HUES6 (cell line): ENCODE measurements at regions not wholly inside any gene's neighbourhood (a gene's known extent, or its start where the extent isn't known, plus 50 kb on each side); places are given as distances from the start of the nearest gene placed in this dataset.
A peak's percentile ranks its signal among the peaks of the same experiment; 100 is the strongest.

Experiments
- H3K27ac ChIP-seq: 2 replicates; pipeline ENCODE4 v1.7.0; 2013; ENCODE audit warnings: low read depth, mild to moderate bottlenecking, low read length, inconsistent platforms
- H3K27me3 ChIP-seq: 2 replicates; pipeline ENCODE4 v1.6.1; 2013; ENCODE audit warnings: low read length; ENCODE audit not compliant: control insufficient read depth, insufficient read depth
- H3K36me3 ChIP-seq: 2 replicates; pipeline ENCODE4 v1.6.1; 2013; ENCODE audit warnings: low read length; ENCODE audit not compliant: control insufficient read depth, insufficient read depth
- H3K4me1 ChIP-seq: 2 replicates; pipeline ENCODE4 v1.6.1; 2013; ENCODE audit warnings: low read length; ENCODE audit not compliant: control insufficient read depth, insufficient read depth
- H3K4me3 ChIP-seq: 2 replicates; pipeline ENCODE4 v1.5.1; 2013; ENCODE audit warnings: low read depth, low read length
- H3K9ac ChIP-seq: one replicate; pipeline ENCODE4 v1.6.1; 2013; ENCODE audit warnings: mild to moderate bottlenecking, low read length
- H3K9me3 ChIP-seq: 2 replicates; pipeline ENCODE4 v1.6.1; 2013; ENCODE audit warnings: low read depth, low read length; ENCODE audit not compliant: control insufficient read depth, insufficient read depth

DNA sequence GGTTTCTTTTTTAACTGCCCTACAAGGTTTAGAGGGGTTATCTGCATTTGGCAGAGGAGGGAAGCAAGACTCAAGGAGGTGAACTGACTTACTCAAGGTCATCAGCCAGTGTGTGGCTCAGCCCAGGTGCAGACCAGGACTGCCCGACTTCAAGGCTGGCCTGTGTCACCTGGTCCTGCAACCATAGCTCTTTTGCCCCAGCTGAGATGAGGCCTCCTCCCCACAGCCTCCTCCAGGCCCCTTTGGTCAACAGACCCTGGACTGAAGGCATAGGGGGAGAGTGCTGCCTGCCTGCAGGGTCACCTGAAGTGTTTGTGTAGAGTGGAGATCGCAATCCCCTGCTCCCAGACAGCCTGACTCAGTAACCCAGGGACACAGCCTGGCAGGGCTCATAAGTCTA lies 168.5 kb upstream of the GLI2 start:
- Histone ChIP-seq H3K36me3 (no peaks in the 10 kb centered on the region), H3K27me3 (peaks cover 75% of the 10 kb centered on the region), H3K9ac (no peak overlapping the region), H3K4me3 (no peak overlapping the region), H3K27ac (no peak overlapping the region), H3K9me3 (no peaks in the 10 kb centered on the region), H3K4me1 (peaks cover 4% of the 10 kb centered on the region)

DNA sequence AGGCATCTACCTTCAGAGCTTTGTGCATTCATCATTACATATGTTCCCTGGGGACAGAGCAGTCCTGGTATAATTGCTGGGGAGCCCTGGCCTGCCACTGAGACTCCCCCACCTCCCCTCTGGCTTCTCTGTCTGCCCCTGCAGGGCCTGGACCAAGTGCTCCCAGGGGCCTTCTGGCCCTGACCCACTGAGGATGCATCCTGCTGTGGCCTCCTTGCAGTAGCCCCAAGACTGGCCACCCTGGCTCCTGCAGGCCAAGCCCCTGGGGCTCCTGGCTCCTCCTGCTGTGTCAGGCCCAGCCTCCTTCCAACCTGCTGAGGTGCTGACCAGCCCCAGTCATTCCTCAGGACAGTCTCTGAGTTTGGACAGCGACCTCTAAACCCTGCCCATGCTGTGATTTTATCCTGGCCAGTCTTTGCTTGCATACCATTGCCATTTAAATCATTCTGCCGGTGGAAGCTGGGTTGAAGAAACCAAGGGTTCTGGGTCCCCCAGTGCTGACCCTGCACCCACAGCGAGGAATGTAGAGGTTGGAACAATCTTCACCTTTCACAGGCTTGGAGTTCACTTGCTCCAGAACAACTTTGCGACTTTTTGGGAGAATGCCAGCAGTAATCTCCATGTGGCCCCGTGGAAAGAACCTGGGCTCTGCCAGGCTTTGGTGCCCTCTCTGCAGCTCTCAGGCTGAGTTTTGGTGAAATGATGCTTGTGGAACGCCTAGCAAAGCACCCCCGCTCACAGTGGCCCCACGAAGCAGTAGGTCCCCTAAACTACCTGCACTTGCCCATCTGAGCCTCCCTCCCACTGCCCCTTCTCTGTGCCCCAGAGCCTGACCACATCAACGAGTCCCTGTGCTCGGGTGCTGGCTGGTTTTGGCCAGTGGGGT lies 167.3 kb upstream of the GLI2 start:
- no peak overlapping the region for H3K27ac ChIP-seq
- peaks cover 4% of the 10 kb centered on the region for H3K4me1 ChIP-seq
- H3K9me3 ChIP-seq, result no peaks in the 10 kb centered on the region
- peaks cover 80% of the 10 kb centered on the region for H3K27me3 ChIP-seq
- H3K4me3 ChIP-seq, result no peak overlapping the region
- H3K9ac ChIP-seq, result no peak overlapping the region
- H3K36me3 ChIP-seq, result no peaks in the 10 kb centered on the region

DNA sequence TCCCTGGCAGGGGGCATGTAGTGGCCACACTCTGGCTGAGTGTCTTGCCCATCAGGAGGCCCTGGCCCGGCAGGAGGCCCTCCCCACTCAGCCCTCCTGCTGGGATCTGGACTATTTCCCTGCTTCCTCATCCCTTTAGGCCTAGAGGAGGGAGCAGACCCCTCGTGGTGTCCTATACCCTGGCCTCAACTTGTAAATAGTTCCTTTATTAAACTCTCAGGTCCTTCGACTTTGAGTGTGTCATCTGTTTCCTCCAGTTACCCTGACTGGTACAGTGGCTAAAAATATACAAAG lies 166.7 kb upstream of the GLI2 start:
- peaks cover 4% of the 10 kb centered on the region for H3K4me1 ChIP-seq
- no peak overlapping the region for H3K9ac ChIP-seq
- H3K9me3 ChIP-seq, result no peaks in the 10 kb centered on the region
- H3K36me3 ChIP-seq, result no peaks in the 10 kb centered on the region
- no peak overlapping the region for H3K4me3 ChIP-seq
- no peak overlapping the region for H3K27ac ChIP-seq
- H3K27me3 ChIP-seq, result peaks cover 80% of the 10 kb centered on the region

DNA sequence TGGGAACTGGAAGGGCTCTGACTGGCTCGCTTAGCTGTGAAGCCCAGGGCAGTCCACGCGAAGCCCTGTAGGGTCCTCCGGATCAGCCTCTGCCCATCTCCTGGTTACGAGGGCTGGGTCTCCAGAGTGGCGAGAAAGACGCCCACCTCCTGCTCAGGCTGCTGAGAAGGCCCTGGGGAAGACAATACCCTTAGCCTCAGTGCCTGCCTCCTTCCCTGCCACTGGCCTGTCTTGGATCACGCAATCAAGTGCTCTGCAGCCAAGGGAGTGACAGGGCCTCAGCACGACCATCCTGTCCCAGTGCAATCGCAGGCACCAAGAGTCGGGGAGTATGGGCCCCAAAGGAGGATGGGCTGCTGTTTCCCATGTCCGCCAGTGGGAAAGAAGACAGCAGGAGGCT lies 165.7 kb upstream of the GLI2 start:
- Histone ChIP-seq H3K4me3 (no peak overlapping the region), H3K4me1 (peaks cover 2% of the 10 kb centered on the region; the same call in 1 of the 2 replicates), H3K9me3 (no peaks in the 10 kb centered on the region), H3K27ac (no peak overlapping the region), H3K36me3 (no peaks in the 10 kb centered on the region), H3K27me3 (peaks cover 91% of the 10 kb centered on the region), H3K9ac (no peak overlapping the region)

DNA sequence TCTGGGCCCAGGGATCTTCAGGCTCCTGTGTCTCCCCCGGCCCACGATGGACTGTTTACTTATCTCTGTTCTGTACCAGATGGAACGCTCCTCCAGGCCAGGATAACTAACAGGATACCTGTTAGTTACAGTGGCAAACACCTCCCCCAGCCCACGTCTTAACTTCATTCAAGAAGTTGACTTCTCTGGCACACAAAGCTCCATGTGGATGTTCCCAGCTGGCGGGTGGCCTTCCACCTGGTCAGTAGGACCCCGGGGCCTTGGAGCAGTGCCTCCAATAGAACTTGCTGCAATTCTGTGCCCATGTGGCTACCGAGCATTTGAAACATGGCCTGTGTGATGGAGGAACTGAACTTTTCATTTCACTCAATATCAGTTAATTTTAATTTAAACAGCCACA lies 165.1 kb upstream of the GLI2 start:
- Histone ChIP-seq H3K27me3 (peaks cover 92% of the 10 kb centered on the region), H3K9ac (no peak overlapping the region), H3K4me3 (no peak overlapping the region), H3K36me3 (no peaks in the 10 kb centered on the region), H3K9me3 (no peaks in the 10 kb centered on the region), H3K4me1 (peaks cover 7% of the 10 kb centered on the region), H3K27ac (no peak overlapping the region)

DNA sequence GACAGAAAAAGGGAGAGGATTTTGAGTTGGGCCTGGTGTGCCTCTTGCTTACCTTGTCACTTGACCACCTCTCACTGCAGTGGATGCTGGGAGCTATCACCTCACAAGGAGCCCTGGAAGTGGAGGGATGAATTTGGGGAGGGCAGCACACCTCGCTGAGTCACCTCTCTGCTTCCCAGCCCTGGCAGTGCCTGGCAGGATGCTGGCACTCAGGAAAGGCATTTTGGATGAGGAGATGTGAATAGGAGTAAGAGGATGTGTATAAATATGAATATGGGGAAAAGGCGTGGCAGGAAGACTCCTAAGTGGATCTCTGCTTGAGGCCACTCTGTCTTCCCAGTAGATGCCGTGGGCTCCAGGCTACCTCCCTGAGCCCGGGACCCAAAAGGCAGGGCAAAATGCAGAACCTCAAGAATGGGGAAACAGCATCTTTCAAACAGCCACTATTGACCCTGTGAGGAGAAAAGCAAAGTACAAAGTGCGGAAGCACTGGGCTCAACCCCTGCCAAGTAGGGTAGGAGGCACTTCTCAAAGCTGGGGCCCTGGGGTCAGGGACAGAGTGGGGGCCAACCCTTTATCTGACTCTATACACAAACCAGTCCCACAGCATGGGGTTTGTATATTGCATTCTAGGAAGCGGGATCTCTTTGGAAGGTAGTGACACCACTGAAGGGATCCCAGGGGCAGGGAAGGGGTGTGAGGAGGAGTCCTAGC lies 164.5 kb upstream of the GLI2 start:
- Histone ChIP-seq H3K4me3 (no peak overlapping the region), H3K27ac (no peak overlapping the region), H3K9me3 (no peaks in the 10 kb centered on the region), H3K27me3 (peaks cover 93% of the 10 kb centered on the region), H3K36me3 (no peaks in the 10 kb centered on the region), H3K9ac (no peak overlapping the region), H3K4me1 (peaks cover 14% of the 10 kb centered on the region)

DNA sequence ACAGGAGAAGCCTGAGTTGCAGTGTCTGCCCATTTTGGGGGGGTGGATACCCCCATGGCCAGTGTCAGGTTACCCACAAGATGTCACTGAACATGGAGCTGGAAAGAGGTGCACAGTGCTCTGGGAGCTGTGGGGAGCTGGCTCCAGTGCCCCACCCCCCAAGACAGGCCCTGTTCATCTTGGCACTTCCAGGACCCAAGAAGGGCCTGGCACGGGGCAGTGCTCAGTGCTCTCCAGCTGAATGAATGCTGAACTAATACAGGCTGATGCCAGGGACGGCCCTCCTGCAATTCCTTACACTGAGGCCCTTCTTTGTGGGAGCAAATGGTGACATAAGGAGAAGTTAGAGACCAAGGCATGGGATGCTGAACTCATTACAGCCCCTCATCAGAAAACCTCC lies 163.4 kb upstream of the GLI2 start:
- Histone ChIP-seq H3K27ac (no peak overlapping the region), H3K4me3 (no peak overlapping the region), H3K4me1 (peaks cover 19% of the 10 kb centered on the region), H3K9ac (no peak overlapping the region), H3K9me3 (no peaks in the 10 kb centered on the region), H3K27me3 (peaks cover 93% of the 10 kb centered on the region), H3K36me3 (no peaks in the 10 kb centered on the region)

DNA sequence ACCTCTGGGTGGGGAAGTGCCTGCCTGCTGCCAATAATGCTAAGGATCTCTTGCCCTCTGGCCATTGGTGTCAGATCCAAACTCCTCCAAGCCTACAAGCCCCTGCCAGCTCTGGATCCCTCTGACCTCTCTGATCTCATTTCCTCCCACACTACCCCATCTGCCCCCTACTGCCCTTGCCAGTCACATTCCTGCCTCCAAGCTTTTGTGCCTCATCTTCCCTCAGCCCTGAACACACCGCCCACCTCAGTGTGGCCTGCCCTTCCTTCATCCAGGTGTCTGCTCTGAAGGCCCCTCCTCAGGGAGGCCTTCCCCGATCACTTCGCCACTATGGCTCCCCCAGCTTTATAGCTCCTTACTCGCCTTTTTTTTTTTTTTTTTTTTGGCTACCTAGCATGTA lies 161.0 kb upstream of the GLI2 start:
- peaks cover 21% of the 10 kb centered on the region for H3K4me1 ChIP-seq
- H3K36me3 ChIP-seq, result no peaks in the 10 kb centered on the region
- H3K27me3 ChIP-seq, result peaks cover 100% of the 10 kb centered on the region
- no peak overlapping the region for H3K27ac ChIP-seq
- H3K9me3 ChIP-seq, result no peaks in the 10 kb centered on the region
- no peak overlapping the region for H3K4me3 ChIP-seq
- H3K9ac ChIP-seq, result no peak overlapping the region

DNA sequence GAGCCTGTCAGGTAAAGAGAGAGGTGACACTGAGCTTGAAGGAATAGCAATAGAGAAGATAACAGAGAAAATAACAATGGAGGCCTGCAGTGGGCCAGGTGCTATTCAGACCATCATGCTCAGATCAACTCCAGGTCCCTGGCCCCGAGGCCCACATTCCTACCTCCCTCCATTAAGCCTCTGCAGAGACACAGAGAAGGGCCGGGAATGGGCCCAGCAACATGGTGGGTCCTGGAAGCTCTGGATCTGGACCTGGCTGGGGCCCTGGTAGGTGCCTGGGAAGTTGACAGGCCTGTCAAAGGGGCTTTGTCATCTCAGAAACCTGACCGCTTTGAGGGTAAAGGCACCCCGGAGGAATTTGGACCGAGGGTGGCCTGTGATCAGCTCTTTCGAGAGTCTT lies 159.7 kb upstream of the GLI2 start:
- H3K9ac ChIP-seq, result no peak overlapping the region
- peaks cover 21% of the 10 kb centered on the region for H3K4me1 ChIP-seq
- H3K9me3 ChIP-seq, result no peaks in the 10 kb centered on the region
- H3K36me3 ChIP-seq, result no peaks in the 10 kb centered on the region
- H3K27me3 ChIP-seq, result peaks cover 100% of the 10 kb centered on the region
- no peak overlapping the region for H3K27ac ChIP-seq
- H3K4me3 ChIP-seq, result no peak overlapping the region

DNA sequence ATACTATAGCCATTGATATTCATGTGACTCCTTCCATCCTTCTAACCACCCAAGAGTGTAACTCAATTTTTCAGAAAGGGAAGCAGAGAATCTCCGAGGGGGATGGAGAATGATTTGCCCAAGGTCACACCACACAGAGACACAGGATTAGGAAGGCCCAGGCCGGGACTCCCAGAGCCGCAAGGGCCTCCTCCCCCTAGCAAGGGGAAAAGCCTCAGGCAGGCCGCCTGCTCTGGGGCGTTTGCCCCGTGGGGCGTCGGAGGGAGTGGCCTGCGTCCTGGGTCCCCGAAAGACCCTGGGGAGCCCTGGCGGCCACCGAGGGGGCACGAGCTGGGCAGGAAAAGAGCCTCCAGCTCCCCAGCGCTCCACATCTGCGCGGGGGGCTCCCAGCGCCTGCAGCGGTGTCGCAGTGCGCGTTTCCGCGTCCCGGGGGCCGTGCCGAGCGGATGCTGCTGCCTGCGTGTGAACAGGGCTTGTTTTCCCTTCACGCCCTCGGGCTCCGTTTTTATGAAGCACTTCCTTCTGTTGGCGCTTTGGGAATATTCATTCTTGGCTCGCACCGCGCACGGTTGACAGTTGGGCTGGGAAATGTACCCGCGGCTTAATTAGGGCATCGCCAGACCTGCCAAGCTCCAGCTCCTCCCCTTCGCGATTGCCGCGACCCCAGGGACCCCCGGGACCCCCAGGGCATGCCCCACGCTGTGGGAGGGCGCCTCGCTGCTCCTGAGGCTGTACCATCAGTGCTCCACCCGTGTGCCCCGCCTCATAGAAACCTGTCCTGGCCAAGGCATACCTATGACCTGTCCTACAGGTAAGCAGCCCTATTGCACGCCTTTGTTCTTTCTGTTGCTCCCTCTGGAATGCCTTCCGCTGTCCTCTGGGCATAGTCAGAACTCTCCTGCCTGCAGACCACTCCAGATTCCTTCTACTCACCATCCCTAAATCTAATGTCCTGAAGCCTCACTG lies 158.9 kb upstream of the GLI2 start:
- no peak overlapping the region for H3K9ac ChIP-seq

More for the DNA sequence above, 158.9 kb upstream of the GLI2 start:
- H3K4me3 ChIP-seq, result peak overlapping the region; percentile 51
- H3K9me3 ChIP-seq, result no peaks in the 10 kb centered on the region
- H3K27me3 ChIP-seq, result peaks cover 100% of the 10 kb centered on the region
- H3K27ac ChIP-seq, result no peak overlapping the region
- peaks cover 21% of the 10 kb centered on the region for H3K4me1 ChIP-seq
- H3K36me3 ChIP-seq, result no peaks in the 10 kb centered on the region
